HG03565 (cell line): ENCODE measurements at regions not wholly inside any gene's neighbourhood (a gene's known extent, or its start where the extent isn't known, plus 50 kb on each side); places are given as distances from the start of the nearest gene placed in this dataset.

Source experiments
- ATAC-seq: cut with Tn5 transposase; IDR thresholded peaks from one replicate; pipeline ENCODE4 v1.9.1; 2021; ENCODE audit warnings: mild to moderate bottlenecking, moderate library complexity; ENCODE audit not compliant: unreplicated experiment

DNA sequence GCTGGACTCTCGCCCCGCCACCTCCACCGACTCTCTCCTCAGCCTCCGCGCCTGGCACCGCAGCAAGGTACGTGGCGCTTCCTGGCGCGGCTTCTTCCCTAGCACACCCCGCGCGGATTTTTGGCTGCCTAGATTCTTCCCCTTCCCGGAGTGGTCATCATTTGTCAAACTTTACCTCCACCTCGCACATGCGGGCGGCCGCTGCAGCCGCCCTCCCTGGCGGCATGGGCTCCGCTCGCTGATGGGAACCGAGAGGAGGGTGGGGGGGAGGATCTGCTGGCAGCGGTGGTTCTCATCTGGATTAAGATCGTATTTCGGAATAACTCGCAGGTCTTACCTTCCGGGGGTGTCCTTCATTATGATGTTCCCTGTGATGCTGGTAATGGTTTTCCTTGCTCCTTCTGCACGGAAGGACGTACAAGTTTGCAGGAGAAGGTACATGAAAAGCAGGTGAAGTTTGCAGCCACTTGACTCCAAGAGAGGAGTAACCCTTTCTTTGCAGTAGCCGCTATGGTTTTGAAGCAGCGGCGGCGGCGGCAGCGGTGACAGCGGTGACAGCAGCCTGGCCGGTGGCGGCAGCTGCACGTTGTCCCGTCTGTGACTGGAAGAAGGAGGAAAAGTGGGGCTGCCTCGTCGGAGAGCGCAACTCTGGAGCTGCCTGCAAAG is 2183.9 kb upstream of the TENM3 start:
- ATAC-seq, result no peak

DNA sequence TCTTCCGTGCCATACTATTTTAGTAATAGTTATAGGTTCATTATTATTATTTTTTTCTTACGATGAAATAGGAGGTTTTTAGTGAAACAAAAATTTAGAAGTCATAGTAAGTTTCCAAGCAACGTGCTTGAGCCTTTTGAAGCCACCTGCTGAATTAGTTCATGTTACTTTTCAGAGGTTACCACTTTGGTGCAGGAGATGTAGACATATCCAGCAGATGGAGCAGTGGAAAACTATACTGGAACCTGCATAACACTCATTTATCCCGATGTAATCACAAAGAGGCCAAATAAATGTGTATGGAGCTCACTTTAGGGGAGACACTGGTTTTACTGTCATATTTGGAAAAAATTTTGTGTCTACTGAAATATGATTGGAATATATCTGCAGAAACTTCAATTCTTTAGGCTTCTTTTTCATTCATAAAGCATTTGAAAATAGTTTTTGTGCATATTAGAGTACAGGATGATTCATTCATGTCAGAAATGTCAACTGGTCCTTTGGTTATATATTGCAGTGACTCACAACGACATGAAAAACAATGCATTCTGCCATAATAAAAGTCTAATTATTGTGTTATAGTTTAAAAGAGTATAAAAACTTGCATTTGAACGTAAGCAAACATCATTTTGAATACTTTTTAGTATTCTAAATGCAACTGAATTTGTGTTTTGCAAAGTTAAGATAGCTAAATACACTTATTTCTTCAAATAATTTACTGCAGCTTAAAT is 2182.9 kb upstream of the TENM3 start:
- ATAC-seq, result no peak

- ATAC-seq, result no peak
Observed at GRCh38 chr4:180081072-180081471, 2162.1 kb upstream of the TENM3 start.

- no peak for ATAC-seq
Observed at GRCh38 chr4:180084561-180084960, 2158.6 kb upstream of the TENM3 start.

GRCh38 chr4:180086480-180087190 is 2156.6 kb upstream of the TENM3 start:
- ATAC-seq, result no peak

- ATAC-seq, result no peak
Observed at GRCh38 chr4:180098586-180098985, 2144.6 kb upstream of the TENM3 start.

DNA sequence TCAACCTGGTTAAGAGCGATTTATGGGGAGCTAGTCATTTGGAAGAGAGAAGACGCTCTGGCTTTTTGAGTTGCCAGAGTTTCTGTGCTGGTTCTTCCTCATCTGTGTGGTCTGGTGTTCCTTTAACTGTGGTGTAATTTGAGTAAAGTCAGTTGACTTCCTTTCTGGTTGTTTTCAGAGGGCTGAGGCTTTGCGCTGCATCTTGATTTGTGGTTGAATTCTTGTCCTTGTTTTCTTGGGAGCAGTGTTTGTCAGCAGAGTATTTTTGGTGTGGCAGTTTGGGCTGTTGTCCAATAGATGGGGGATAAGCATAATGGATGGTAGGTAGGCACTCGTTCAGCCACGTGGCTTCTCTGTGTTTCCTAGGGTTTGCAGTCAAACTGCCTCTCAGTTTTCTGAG is 2143.2 kb upstream of the TENM3 start:
- ATAC-seq, result no peak

DNA sequence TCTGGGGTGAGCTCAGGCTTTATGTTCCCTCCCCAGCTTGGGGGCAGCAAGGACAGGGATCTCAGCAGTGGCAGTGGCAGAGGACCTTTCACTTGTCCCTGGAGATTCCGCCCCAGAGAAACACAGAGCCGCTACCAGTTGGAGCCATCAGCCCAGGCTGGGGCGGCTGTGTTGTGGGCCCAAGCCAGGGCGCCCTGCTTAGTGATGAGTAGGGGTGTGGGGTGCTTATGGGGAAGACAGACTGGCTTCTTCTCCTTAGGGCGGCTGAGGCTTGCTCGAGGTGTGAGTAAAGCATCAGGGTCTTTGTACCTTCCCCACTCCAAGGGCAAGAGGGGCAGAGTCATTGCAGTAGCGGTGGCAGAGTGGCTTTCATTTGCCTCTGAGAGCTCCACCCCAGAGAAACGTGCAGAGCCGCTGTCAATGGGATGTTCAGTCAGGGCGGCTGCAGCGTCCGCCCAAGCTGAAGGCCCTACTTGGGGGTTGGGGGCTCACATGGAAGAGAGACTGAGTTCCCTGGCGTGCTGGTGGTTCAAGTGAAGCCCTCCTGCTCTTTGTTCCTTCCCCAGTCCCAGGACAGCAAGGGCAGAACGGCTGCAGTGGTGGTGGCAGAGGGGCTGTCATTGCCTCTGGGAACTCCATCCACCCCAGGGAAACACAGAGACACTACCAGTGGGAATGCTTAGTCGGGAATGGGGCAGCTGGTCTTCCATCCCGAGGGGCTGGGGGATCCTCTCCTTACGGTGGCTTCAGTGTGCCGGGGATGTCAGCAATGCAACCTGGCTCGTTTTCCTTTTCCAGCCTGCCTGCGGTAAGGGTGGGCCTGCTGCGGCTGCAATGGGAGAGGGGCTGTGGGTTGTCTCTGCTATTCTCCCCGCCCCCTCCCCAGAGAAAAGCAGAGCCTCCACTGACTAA is 2142.5 kb upstream of the TENM3 start:
- no peak for ATAC-seq

DNA sequence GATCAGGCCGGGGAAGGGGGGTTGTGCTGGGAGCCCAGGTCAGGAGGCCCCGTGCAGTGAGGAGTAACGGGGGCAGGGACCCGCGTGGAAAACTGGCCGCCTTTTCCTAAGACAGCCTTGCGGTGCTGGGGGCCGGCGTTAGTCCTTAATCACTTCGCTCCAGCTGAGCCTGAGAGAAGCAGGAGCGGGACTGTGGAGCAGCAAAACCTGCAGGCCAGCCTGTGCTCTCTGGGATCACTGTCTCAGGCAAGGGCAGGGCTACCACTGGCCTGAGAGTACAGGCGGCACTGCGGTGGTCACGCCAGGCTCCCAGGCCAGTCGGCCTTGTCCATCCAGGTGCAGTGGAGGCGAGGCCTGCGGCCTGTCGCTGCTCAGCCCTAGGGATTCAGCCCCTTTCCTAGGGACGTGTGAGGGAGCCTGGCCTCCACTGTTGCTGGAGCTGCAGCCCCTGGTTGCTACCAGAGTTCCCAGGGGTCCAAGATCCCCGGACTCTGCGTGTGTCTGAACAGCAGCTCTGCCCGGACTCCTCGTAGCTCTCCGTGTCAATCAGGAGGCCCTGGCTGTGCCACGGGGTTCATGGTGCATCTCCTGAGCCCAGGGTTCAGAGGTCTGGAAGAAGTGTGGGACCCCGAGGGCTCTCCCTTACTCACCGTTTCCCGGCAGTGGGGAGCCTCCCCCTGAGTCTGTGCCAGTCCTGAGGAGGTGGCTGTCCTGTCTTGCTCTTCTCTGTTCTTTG is 2141.7 kb upstream of the TENM3 start:
- ATAC-seq, result no peak

GRCh38 chr4:180103794-180104193 is 2139.4 kb upstream of the TENM3 start:
- ATAC-seq, result no peak

DNA sequence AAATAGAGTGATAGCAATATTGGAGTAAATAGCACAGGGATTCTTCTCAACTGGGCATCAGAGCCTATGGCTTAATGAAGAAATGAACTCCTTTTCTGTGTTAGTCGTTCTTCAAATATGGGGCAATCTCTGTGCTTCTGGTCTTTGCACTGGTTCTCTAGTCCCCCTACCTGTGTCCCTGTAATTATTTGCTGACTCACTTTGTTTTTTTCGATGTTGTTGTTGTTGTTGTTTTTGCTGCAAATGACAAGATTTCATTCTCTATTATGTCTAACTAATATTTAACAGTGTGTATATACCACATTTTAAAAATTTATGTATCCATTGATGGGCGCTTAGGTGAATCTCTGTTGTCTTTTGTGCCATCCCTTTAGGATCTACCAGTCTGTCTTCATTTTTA is 2137.8 kb upstream of the TENM3 start:
- no peak for ATAC-seq

- ATAC-seq, result no peak
Observed at GRCh38 chr4:180106122-180106521, 2137.1 kb upstream of the TENM3 start.

GRCh38 chr4:180106997-180107396 is 2136.2 kb upstream of the TENM3 start:
- no peak for ATAC-seq

DNA sequence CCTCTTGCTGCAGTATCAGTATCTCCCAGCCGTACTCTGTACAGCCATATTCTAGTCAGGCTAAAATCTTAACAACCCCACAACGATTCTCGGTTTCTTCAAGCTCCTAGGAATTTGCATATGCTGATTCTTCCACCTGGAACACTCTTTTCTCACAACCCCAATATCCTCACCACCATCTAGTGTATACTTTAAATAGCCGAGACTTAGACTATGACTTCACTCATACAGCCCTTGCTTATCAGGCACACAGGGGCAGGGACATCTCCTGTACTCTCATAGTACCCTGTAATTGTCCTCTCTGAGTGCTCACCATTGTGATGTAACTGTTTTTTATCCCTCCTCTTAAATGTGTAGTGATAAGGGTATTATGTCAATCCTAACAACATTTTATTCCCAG is 2126.4 kb upstream of the TENM3 start:
- ATAC-seq, result no peak

DNA sequence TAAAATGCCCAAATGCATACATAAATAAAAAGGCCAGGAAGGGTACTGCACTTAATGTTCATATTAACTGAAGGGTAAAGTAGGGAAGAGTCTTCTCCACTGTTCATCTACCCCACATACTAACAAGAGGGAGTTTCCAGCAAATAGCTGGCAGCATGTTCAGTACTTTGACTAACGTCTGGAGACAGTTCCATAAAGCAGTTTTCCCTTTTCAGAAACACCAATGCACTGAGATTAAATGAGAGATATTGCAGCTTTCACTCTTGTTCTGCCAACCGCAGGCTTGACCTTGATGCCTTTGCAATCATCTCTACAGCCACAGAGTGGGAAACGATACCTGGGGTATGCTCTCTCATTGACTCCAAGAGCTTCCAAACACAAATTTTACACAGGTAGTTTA is 2123.1 kb upstream of the TENM3 start:
- ATAC-seq, result no peak

DNA sequence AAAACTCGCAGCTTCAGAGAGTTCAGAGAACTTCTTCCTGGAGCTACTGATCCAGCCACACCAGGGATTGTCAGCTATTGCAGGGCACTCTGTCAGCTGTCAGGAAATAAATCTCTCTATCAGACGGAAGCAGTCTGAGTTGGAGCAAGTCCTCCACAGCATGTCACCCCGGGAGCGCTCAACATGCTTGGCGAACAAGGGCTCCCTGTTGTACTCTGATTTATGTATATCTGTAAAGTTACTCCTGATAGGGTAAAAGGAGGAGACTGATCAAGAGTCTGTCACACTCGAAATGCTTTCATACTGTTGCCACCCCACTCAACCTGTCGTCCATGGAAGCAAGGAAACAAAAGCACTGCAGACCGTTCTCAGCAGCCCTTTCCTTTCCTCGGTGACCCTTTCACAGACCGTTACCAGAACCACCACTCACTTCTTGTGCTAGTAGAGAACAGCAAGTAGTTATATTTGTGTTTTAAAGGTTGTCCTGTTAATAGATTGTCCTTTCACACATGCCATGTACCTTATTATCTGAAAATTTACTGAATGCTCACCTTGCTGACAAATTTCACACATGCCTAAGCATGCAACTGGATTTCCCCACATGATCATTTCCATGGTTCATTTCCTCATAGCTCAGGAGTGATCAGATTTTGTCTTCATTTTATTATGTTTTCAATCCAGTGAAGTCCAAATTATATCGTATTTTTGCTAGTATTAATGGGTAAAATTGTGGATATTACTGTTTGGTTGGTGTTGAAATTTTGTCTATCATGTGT is 2108.9 kb upstream of the TENM3 start:
- ATAC-seq, result no peak

DNA sequence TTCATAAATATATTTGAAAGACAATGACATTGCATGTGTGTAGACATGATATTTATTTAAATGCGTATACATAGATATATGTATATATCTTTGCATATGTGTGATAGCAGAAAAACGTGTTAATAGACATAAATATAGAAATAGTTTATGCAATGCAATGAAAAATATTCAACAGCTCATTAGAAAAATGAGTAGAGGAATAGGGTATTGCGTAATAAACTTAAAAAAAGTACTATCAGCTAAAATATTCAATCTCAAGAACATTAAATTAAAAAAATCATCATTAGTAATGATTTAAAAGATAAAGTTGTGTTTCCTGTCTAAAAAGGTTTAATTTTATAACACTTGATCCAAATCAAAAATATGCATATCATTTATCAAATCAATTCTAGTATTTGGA is 2101.5 kb upstream of the TENM3 start:
- no peak for ATAC-seq

- no peak for ATAC-seq
Observed at GRCh38 chr4:180148737-180149136, 2094.5 kb upstream of the TENM3 start.

GRCh38 chr4:180150818-180151217 is 2092.4 kb upstream of the TENM3 start:
- no peak for ATAC-seq

GRCh38 chr4:180152831-180153230 is 2090.4 kb upstream of the TENM3 start:
- ATAC-seq, result no peak
